ENCODE measurements at regions not wholly inside any gene's neighbourhood (a gene's known extent, or its start where the extent isn't known, plus 50 kb on each side); places are given as distances from the start of the nearest gene placed in this dataset.
"Not testable (repeated sequence)": the region's sequence is repeated elsewhere in the genome, so short reads cannot be mapped to it uniquely, and the experiment has no call there.

GRCh38 chr20:17891131-17891530 lies 77.5 kb downstream of the SNX5 start:
- DNase-seq (ENCODE audit: low read depth in 2 of 2), result not testable (repeated sequence)

- no peak for DNase-seq (ENCODE audit: low read depth in 2 of 2)
These were observed 78.3 kb downstream of the SNX5 start for GRCh38 chr20:17890330-17890729.

- DNase-seq (ENCODE audit: low read depth in 2 of 2), result no peak
These were observed 79.4 kb downstream of the SNX5 start for GRCh38 chr20:17889226-17889625.

- DNase-seq (ENCODE audit: low read depth in 2 of 2), result no peak
These were observed 80.5 kb downstream of the SNX5 start for GRCh38 chr20:17888044-17888443.

- DNase-seq (ENCODE audit: low read depth in 2 of 2), result no peak
These were observed 81.1 kb downstream of the SNX5 start for GRCh38 chr20:17887331-17888030.

- DNase-seq (ENCODE audit: low read depth in 2 of 2), result no peak
These were observed 83.0 kb downstream of the SNX5 start for GRCh38 chr20:17885544-17885943.

- no peak for DNase-seq (ENCODE audit: low read depth in 2 of 2)
These were observed 83.5 kb downstream of the SNX5 start for GRCh38 chr20:17885076-17885475.

GRCh38 chr20:17884307-17885003 lies 84.1 kb downstream of the SNX5 start:
- DNase-seq (ENCODE audit: low read depth in 2 of 2), result no peak

GRCh38 chr20:17883592-17884306 lies 84.8 kb downstream of the SNX5 start:
- DNase-seq (ENCODE audit: low read depth in 2 of 2), result no peak

- no peak for DNase-seq (ENCODE audit: low read depth in 2 of 2)
These were observed 85.6 kb downstream of the SNX5 start for GRCh38 chr20:17882834-17883591.

- no peak for DNase-seq (ENCODE audit: low read depth in 2 of 2)
These were observed 86.3 kb downstream of the SNX5 start for GRCh38 chr20:17882065-17882833.

GRCh38 chr20:17881741-17882064 lies 86.9 kb downstream of the SNX5 start:
- no peak for DNase-seq (ENCODE audit: low read depth in 2 of 2)

GRCh38 chr20:17878912-17879602 lies 89.5 kb downstream of the SNX5 start:
- DNase-seq (ENCODE audit: low read depth in 2 of 2), result no peak

- DNase-seq (ENCODE audit: low read depth in 2 of 2), result no peak
These were observed 90.3 kb downstream of the SNX5 start for GRCh38 chr20:17878069-17878911.

- DNase-seq (ENCODE audit: low read depth in 2 of 2), result no peak
These were observed 92.6 kb downstream of the SNX5 start for GRCh38 chr20:17875981-17876385.

GRCh38 chr20:17875106-17875980 lies 93.3 kb downstream of the SNX5 start:
- no peak for DNase-seq (ENCODE audit: low read depth in 2 of 2)

GRCh38 chr20:17874271-17875105 lies 94.1 kb downstream of the SNX5 start:
- DNase-seq (ENCODE audit: low read depth in 2 of 2), result no peak

All from fibroblast of skin of left biceps (primary cell).